SKM-1 treated with dmso at 0.1 percent for 144 hours (cell line): ENCODE measurements at regions not wholly inside any gene's neighbourhood (a gene's known extent, or its start where the extent isn't known, plus 50 kb on each side); places are given as distances from the start of the nearest gene placed in this dataset.

Experiments used
- DNase-seq: peaks from one replicate; lab custom pipeline; 2025; ENCODE audit not compliant: unreplicated experiment; lab: John Stamatoyannopoulos, UW

DNA sequence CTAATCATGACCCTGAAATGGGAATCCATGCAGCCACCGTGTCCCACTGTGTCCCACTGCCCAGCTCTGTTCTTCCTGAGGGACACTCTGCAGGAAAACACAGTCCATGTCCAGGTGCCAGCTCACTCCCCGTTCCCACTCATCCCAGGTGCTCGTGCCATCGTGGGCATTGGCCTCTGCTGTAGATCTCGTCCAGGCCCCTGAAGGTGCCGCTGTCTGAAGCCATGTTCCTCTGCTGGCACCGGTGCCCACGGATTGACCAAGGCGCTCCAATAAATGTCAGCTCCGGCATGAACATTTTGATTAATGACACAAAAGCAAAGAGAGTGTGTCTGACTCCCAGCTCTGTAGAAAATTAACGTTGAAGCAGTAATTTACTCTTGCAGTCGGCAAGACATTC is 280.1 kb upstream of the SALL3 start:
- no peak for DNase-seq

DNA sequence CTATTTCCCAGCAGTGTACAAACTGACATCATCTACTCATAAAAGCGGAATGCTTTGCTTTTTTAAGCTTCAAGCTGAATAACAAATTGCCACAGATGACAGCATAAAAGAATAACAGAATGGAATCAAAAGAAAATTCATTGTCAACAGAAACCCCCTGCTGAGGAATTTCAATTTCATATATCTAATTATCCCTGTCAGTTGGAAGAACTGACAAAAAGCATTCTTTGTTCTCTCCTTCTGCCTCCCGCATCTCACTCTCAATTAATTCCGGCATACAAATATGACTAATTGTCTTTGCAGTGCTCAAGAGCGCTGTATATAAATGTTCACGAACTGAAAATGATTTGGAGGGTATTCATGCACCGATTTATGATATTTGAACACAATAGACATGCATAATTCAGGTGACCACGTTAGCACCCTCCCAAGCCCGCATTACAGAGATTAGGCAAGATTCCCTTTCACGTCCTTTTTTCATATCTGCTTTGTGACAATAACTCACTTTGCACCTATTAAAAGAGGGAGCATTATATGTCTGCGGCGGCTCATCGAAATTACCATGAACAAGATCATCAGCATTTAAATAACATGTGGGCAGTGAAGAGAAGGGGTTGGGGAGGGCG is 277.7 kb upstream of the SALL3 start:
- no peak for DNase-seq

DNA sequence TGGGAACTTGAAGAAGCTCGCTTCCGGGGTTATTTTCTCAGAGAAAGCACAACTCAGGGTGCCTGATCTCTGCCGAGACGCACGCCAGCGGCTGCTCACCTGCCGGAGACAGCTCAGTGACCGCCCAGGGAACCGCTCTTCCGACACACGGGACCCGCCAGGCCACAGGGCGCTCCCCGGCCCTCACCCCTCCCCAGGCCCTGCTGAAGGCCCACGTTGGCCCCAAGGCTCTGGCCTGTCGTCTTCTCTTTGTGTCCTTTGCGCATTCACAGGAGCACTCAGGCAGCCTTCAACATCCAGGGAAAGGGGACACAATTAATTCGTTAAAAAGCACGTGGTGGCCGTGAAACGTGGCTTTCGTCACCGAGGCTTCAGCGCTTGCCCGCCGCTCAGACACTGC is 276.3 kb upstream of the SALL3 start:
- no peak for DNase-seq

DNA sequence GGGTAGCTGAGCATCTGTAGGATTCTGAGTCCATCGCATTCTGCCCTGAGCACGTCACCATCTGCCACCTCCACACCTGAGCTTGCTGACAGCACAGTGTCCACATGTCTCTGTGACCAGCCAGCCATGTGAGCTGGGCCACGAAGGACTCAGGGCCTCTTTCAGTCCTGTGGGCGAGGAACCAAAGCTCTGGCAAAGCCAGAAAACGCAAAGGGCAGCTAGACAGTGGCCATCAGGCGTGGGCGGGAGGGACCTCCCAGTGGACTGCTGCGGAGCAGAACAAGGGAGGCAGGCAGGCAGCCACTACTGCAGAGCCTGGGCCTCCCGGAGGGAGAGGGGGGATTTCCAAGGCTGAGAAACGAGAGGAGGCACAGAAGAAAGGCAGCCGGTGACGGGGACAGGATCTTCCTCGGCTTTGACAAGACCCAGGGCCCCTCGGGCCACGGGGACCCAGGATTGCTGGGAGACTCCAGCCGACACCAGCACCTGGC is 274.6 kb upstream of the SALL3 start:
- DNase-seq, result no peak

DNA sequence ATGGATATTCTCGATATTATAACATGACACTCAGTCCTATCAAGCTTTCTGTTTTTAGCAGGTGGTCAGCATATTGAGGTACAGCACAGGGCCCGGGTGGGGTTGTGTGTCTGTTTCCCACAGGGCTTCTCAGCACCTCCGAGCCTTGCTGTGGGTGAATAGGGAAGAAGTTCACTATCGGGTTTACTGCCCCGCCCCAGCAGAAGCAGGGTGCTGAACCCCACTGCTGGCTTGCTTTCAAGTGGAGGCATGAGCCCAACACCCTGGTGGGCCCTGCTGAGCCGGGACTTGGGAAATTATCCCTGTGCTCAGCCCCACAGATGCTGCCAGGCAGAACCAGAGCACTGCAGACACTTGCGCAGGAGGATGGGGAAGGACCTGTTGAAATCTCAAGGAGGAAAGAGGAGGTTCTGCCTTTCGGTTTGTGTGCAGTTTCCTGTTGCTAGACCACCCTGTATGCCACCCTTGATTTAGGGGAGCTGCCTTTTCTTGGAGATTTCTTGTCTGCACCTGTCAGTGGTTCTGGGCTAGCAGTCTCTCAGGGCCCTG is 270.3 kb upstream of the SALL3 start:
- DNase-seq, result no peak

DNA sequence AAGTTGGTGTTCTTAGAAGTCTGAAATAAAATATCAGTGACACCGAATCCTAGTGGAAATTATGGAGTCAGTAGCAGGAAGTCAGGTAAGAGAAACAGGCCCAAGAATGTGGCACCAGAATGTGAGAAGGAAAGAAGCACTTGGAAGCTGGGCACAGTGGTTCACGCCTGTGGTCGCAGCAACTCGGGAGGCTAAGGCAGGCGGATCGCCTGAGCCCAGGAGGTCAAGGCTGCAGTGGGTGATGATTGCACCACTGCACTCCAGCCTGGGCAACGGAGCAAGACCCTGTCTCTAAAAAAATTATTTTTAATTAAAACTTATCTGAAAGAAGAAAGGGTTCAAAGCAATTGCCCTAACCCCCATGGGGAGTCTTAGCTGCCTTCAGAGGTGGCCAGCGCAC is 268.3 kb upstream of the SALL3 start:
- DNase-seq, result no peak

DNA sequence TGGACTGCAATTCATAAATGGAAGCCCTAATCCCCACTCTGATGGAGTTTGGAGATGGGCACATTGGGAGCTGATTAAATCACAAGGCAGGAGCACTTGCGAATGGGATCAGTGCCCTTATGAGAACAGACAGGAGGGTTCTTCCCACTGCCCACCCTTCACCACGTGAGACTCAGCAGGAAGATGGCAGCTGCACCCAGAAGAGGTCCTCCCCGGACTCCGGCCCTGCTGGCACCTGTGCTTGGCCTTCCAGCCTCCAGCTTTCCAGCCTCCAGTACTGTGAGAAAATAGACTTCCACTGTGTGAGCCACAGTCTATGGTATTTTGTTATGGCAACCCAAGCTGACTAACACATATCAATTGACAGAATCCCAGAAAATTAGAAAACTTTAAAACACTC is 267.6 kb upstream of the SALL3 start:
- DNase-seq, result no peak

DNA sequence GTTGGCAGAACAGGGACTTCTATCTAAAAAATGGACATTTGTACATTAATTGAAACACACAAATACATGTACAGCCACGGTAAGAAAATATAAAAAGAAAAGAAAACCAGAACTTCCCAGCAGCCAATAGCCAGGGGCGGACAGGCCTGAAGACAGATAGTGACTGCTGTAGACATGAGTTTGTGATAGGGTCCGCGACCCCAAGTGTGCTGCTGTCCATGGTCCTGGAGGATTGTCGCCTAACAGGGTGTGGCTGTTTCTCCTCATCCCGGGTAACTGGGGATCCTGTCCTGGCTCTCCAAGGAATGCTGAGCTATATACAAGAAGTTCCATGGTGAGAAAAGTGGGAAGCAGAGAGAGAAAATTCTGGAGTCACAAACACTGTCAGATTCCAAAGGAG is 266.5 kb upstream of the SALL3 start:
- no peak for DNase-seq

DNA sequence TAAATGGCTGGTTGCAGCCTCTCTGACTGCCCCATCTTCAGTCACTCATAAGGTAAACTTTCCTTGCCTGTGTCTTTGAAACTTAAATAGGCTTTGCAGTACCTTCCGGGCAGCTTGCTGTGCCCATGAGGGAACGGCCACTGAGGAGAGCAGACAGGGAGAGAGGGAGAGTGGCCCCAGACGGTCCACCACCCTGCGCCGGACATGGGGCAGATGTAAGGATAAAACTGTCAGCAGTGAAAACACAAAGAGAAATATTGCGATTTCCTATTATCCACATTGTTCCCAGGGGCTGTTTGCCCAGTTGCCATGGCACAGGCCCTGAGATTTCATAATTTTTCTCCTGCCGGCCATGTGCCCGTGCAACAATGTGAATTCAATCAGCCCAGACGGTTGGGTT is 265.9 kb upstream of the SALL3 start:
- DNase-seq, result no peak

DNA sequence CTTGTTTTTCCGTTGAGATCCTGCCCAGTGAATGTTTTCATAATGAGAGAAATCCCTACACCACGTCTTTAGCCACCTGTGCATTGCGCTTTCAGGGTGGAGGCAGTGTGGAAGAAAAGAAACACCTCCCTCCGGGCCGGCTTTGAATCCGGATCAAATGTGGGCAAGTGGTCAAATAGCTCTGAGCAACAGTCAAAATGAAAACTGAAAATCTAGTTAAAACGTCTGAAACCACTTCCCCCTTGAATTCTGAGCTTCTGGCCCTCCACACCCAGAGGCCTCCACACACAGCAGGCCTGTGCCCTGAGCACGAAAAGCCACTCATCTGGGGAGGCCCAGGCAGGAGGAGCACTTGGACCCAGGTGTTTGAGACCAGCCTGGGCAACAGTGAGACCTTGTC is 263.6 kb upstream of the SALL3 start:
- DNase-seq, result no peak

DNA sequence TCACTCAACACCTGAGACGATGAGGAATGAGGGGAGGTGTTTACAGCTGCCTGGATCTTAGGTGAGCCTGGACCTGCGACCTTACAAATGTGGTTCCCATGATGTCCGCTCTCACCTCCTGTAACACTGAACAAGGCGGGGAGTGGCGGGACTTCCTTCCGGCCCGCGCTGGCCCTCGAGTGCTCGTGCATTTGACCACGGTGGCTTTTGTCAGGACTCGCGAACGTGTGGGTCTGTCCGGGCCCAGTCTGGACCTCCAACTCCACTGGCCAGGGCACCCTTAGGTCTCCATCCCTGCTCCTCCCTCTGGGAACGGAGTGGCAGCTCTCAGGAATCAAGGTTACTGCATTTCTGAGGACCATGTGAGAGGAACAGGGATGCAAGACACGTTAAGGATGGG is 263.0 kb upstream of the SALL3 start:
- DNase-seq, result no peak

DNA sequence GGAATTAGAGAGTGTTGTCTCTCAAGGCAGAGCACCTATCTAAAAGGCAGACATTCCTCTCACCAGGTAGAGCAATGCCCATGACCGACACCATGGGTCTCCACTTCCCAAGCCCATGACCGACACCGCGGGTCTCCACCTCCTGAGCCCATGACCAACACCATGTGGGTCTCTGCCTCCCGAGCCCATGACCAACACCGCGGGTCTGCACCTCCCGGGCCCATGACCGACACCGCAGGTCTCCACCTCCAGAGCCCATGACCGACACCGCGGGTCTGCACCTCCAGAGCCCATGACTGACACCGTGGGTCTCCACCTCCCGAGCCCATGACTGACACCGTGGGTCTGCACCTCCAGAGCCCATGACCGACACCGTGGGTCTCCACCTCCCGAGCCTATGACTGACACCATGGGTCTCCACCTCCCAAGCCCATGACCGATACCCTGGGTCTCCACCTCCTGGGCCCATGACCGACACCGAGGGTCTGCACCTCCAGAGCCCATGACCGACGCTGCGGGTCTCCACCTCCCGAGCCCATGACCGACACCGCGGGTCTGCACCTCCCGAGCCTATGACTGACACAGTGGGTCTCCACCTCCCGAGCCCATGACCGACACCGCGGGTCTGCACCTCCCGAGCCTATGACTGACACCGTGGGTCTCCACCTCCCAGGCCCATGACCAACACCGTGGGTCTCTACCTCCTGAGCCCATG is 262.4 kb upstream of the SALL3 start:
- no peak for DNase-seq

DNA sequence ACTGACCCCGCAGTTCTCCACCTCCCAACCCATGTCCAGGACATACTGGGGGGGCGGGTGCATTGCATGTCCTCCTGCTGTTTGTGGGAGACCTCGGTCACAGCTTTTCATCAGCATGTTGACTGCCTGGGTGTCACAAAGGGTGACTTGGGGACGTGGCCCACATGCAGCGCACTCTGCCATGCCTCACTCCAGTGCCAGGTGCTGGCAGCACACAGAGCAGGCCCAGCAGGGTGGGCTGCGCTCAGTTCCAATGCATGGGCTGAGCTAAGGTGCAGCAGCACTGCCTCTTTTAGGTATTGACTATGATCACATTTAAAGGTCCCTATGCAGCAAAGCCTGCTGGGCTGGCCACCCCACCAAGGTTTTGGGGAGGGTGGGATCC is 261.9 kb upstream of the SALL3 start:
- no peak for DNase-seq

DNA sequence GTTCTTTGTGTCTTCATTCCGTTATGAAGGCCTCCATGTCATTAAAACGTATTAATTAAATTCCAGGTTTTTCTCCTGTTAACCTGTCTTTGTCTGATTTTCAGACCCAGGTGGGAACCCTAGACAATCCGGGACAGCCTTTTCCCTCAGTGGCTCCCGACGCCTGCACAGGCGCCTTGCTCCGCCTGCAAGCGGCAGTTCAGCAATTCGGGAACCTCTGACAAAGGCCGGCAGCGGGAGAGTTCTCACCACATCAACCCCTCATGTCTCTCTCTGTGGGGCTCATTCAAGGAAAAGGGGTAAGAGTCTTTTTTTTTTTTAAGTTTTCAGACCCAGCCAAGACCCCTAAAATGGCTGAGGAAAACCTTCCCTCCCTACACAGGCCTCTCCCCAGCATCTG is 259.8 kb upstream of the SALL3 start:
- no peak for DNase-seq

DNA sequence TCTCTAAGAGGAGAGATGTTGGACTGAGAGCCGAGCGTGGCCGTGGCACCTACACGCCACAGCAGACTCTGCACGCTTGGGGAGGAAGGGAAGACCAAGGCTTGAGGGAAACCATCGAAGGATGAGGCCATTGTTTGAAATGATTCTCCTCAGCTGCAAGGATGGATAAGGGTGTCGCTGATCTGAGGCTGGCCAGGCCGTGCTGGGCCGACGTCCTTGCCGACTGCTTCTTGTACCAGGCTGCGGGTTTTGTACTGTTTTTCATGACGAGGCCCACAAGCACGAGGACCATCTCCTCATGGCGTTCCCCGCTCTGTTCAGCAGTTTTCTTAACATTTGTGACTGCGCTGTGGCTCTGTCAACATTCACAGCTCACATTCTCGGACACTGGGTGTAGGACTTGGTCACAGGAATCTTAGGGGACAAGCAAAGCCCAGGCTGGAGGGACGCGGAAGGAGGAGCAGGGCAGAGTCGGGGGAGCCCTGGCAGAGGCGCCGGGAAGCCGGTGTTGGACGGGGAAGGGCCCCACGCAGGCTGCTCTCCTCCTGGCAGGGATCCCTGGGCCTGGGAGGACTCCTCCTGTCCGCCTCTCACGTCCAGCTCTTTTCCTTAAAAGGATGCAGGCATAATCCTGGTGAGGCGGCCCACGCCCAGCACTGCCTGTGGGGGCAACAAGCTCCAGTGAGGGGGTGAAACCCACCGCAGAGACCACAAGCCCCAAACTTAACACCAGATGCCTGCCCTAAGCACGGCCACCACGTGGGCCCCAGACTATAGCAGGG is 259.0 kb upstream of the SALL3 start:
- DNase-seq, result no peak

DNA sequence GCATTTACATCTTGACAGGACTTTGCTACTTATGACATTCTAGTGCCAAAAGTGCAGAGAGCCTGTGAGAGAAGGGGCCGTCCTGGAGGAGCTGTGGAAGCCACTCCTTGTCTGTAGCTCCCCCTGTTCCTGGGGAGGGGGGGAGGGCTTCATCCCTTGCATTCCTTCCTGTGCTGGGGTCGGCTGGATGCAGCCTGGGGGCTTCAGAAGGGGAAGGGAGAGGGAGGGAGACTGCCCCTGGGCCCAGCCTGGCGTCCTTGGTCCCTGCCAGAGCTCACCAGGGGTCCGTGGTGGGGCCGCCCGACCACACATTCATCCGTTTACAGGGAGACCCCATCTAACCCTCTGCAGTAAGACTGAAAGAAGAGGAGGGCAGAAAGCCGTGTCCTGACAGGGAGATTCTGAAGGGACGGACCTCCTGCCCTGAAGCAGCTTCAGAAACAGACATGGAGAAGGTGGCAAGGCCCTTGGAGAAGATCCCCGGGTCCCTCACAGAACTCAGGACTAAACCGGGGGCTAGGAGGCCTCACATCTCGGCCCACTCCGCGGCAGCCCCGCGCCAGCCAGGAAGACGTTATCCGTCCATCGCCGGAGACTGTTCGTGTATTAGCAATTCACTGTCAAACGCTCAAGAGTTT is 258.3 kb upstream of the SALL3 start:
- no peak for DNase-seq

DNA sequence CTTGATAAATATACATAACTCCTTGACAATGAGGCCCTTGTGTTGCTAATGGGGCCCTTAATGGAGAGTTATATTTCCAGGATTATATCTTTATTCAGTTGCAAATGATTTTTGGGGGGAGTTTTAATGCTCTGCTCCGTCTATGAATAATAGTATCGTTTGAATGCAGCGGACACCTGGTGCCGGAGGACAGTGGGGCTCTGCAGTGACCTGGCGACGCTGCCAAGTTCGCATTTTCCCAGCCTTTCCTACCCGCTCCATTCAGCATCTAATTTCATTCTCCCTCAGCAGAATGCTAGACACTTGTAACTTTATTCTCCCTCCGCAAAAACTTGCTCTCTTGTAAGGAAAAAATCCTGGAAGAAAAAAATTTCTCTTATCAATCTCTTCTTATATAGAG is 257.6 kb upstream of the SALL3 start:
- no peak for DNase-seq

DNA sequence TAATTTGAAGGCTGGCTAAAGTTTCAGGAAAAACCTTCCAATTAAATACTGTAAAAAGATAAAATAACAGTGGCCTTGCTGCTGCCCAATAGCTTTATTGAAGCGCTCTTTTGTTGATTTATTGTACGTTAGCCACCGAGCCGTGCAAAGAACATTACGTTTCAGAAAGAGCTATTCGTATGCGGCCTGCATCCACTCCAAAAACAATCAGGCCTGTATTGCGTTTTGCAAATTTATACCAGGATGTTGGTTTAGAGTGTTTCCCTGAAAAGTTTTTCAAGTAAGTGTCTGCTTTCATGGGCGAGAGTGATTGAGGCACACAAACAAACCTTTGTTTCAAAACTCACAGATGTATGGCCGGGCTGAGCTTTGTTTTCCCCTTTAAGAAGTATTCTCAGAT is 257.2 kb upstream of the SALL3 start:
- DNase-seq, result no peak

DNA sequence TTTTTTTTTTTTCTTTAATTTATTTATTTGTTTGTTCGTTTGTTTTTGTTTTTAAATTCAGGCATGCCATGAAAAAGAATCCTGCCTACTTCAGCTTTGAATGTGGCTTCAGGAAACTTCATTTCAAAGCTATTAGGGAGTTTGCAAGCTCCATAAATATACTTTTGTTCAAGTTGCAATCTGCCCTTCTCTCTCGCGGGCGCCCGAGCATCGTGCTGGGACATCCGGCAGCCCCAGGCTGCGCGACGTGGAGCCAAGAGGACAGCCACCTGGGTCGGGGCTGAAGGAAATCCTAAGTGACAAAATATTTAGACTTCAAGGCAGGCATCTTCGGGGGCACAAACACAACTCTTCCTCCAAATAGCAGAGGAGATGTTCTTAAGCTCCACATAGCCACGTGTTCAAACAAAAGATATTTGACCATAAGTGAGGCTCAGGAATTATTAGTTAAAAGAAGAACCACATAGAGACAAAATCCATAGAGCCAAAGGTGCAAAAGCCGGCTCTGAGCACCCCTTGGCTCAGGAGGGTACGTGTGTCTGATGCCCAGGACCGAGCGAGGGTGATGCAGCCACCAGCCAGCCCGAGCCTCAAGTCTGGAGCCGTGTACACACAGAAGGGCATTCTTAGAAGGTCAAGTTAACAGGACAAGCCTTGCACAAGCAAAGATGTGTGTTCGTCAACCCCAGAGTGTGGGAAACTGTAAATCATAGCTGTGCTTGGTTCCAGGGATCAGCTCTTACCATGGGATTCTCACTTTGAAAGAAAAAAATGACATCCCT is 256.5 kb upstream of the SALL3 start:
- no peak for DNase-seq

DNA sequence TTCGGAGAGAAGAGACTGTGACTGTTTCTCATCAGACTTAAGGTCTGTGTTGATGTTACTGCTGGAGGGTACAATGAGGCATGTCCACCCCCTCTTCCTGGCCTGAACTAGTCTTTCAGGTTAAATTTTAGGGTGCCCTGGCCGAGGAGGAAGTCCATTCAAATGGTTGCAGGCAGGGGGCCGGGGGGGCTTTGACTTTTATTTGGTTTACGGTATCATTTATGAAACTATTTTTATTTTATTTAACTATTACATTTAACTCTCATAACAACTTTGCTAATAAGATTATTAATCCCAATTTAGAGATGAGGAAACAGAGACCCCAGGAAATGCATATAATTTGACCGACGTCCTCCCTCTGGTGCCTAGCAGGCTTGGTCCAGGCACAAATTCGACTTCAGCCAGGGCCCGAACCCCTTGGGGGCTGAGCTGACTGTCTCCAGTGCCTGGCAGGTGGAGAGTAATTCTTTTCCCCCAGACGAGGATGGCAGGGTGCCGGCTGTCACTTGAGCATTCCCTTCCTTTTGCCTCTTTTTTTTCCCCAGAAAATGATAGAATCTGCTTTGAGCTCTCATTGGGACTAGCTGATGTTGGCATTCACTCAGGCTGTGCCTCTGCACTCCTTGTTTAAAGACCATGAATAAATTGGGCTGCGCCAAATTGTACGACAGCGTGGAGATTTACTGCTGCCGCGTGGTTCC is 255.3 kb upstream of the SALL3 start:
- no peak for DNase-seq
